IMR-90 (cell line): ENCODE measurements at regions not wholly inside any gene's neighbourhood (a gene's known extent, or its start where the extent isn't known, plus 50 kb on each side); places are given as distances from the start of the nearest gene placed in this dataset.

Source experiments
- ATAC-seq: fragments of 200-7000 bp; cut with Tn5 transposase; 2 replicates; pipeline ENCODE4 v1.9.1; 2020; ENCODE audit warnings: low read depth, mild to moderate bottlenecking, moderate library complexity
- BruUV-seq: library from RNA; stranded (reverse); fragments of 400-500 nt; replicated peaks from 2 replicates; lab custom pipeline; 2021; lab: Mats Ljungman, UMichigan
- CTCF ChIA-PET: fragments of 300-600 bp; formaldehyde crosslinking; extraction: SDS; loops from one replicate; lab custom pipeline; 2021; ENCODE audit warnings: antibody characterized with exemption; lab: Yijun Ruan, JAX
- POLR2A ChIA-PET: fragments of 300-600 bp; sonication (Branson Sonifier 250); formaldehyde crosslinking; loops from one replicate; lab custom pipeline; 2022; ENCODE audit warnings: antibody characterized with exemption; ENCODE audit not compliant: unreplicated experiment; lab: Charles Lee
- DNase-seq: peaks from one replicate; pipeline ENCODE4 v3.0.0; 2013
- H2AFZ ChIP-seq: replicated peaks from 2 replicates; pipeline ENCODE3; 2013; ENCODE audit warnings: low read length, mild to moderate bottlenecking; ENCODE audit not compliant: poor library complexity
- H2AK5ac ChIP-seq: 2 replicates; pipeline ENCODE4 v1.6.1; 2013; ENCODE audit warnings: low read depth, low read length, inconsistent platforms
- H2AK9ac ChIP-seq: replicated peaks from 2 replicates; pipeline ENCODE3; 2013; ENCODE audit warnings: mild to moderate bottlenecking, low read depth, low read length, moderate library complexity; ENCODE audit not compliant: poor library complexity
- H2BK120ac ChIP-seq: 2 replicates; pipeline ENCODE4 v1.6.1; 2013; ENCODE audit warnings: low read depth, low read length, inconsistent platforms
- H2BK15ac ChIP-seq: 3 replicates; pipeline ENCODE4 v1.6.1; 2013; ENCODE audit warnings: low read depth, low read length, inconsistent platforms
- H2BK20ac ChIP-seq: 2 replicates; pipeline ENCODE4 v1.6.1; 2013; ENCODE audit warnings: low read depth, mild to moderate bottlenecking, inconsistent platforms, low read length, moderate library complexity
- H2BK5ac ChIP-seq: 2 replicates; pipeline ENCODE4 v1.6.1; 2013; ENCODE audit warnings: mild to moderate bottlenecking, low read depth, low read length, inconsistent platforms; ENCODE audit not compliant: poor library complexity, severe bottlenecking
- H3K14ac ChIP-seq: replicated peaks from 2 replicates; pipeline ENCODE4 v1.6.1; 2013; ENCODE audit warnings: low read depth, low read length, inconsistent platforms
- H3K18ac ChIP-seq: 2 replicates; pipeline ENCODE4 v1.6.1; 2013; ENCODE audit warnings: low read depth, low read length, control low read depth
- H3K23ac ChIP-seq: 2 replicates; pipeline ENCODE4 v1.6.1; 2013; ENCODE audit warnings: low read depth, low read length, inconsistent platforms
- H3K27ac ChIP-seq: 2 replicates; pipeline ENCODE4 v1.5.1; 2013; ENCODE audit warnings: mild to moderate bottlenecking, control low read depth, low read length; ENCODE audit not compliant: insufficient read depth
- H3K27me3 ChIP-seq: 2 replicates; pipeline ENCODE4 v1.6.1; 2013; ENCODE audit warnings: low read length; ENCODE audit not compliant: control insufficient read depth, insufficient read depth
- H3K36me3 ChIP-seq: 2 replicates; pipeline ENCODE4 v1.6.1; 2013; ENCODE audit warnings: low read length, mixed read lengths; ENCODE audit not compliant: control insufficient read depth, insufficient read depth
- H3K4ac ChIP-seq: 2 replicates; pipeline ENCODE4 v1.6.1; 2013; ENCODE audit warnings: low read depth, low read length, inconsistent platforms
- H3K4me1 ChIP-seq: 2 replicates; pipeline ENCODE4 v1.6.1; 2013; ENCODE audit warnings: low read length, mixed read lengths; ENCODE audit not compliant: control insufficient read depth, insufficient read depth
- H3K4me2 ChIP-seq: 2 replicates; pipeline ENCODE4 v1.6.1; 2013; ENCODE audit warnings: low read depth, mild to moderate bottlenecking, control low read depth, low read length, moderate library complexity
- H3K4me3 ChIP-seq: 2 replicates; pipeline ENCODE4 v1.5.1; 2013; ENCODE audit warnings: low read depth, mild to moderate bottlenecking, control low read depth, low read length, moderate library complexity; ENCODE audit not compliant: insufficient read depth
- H3K56ac ChIP-seq: 2 replicates; pipeline ENCODE4 v1.6.1; 2013; ENCODE audit warnings: low read length, inconsistent platforms; ENCODE audit not compliant: insufficient read depth; ENCODE audit errors: extremely low read depth
- H3K79me1 ChIP-seq, 2 experiments: 2 replicates each; pipeline ENCODE4 v1.6.1; 2013; ENCODE audit warnings: low read length in 2 of 2, inconsistent platforms in 1 of 2, low read depth in 1 of 2
- H3K9ac ChIP-seq: 2 replicates; pipeline ENCODE4 v1.6.1; 2013; ENCODE audit warnings: low read depth, low read length, control low read depth
- H3K9me1 ChIP-seq: 2 replicates; pipeline ENCODE4 v1.6.1; 2013; ENCODE audit warnings: low read length, inconsistent platforms; ENCODE audit not compliant: insufficient read depth
- H3K9me3 ChIP-seq: 2 replicates; pipeline ENCODE4 v1.6.1; 2013; ENCODE audit warnings: low read length; ENCODE audit not compliant: control insufficient read depth, insufficient read depth
- H4K20me1 ChIP-seq: 2 replicates; pipeline ENCODE4 v1.6.1; 2013; ENCODE audit warnings: low read length, inconsistent platforms; ENCODE audit not compliant: insufficient read depth
- H4K5ac ChIP-seq: 2 replicates; pipeline ENCODE4 v1.6.1; 2013; ENCODE audit warnings: mild to moderate bottlenecking, low read depth, low read length, control low read depth
- H4K8ac ChIP-seq, 2 experiments: 2 replicates each; pipeline ENCODE4 v1.6.1; 2013; ENCODE audit warnings: low read depth in 2 of 2, low read length in 2 of 2, control low read depth in 1 of 2, inconsistent platforms in 1 of 2
- H4K91ac ChIP-seq: 2 replicates; pipeline ENCODE4 v1.6.1; 2013; ENCODE audit warnings: low read depth, low read length, inconsistent platforms; ENCODE audit not compliant: insufficient read depth
- CTCF ChIP-seq: conservative IDR thresholded peaks from 2 replicates; pipeline ENCODE4 v1.5.1; 2012; ENCODE audit warnings: mild to moderate bottlenecking, low read depth, low read length, improper control_type of control experiment
- SMC3 ChIP-seq: fragments of 150-350 bp; IDR thresholded peaks from 2 replicates; pipeline ENCODE4 v1.6.1; 2016; ENCODE audit warnings: low read depth, mild to moderate bottlenecking, antibody characterized with exemption, low read length, moderate library complexity
- USF2 ChIP-seq: fragments of 150-350 bp; IDR thresholded peaks from 2 replicates; pipeline ENCODE4 v1.6.1; 2017; ENCODE audit warnings: mild to moderate bottlenecking, antibody characterized with exemption, low read length, low read depth
- WGBS, 2 experiments: methylation state at CpG; one replicate each; pipeline versions ENCODE4 v1.1.5 to v1.1.7; 2013; ENCODE audit warnings: missing lambda C conversion rate in 2 of 2; ENCODE audit not compliant: insufficient read length in 1 of 2; ENCODE audit errors: extremely low coverage in 2 of 2; 5-methylcytosine and 5-hydroxymethylcytosine counted together
- dilution Hi-C: fragments of 300-500 bp; cut with HindIII; formaldehyde crosslinking; loops from one replicate; pipeline ENCODE4 v1.14.3; 2018; ENCODE audit warnings: low sequenced_read_pairs; ENCODE audit not compliant: unreplicated experiment
- in situ Hi-C: fragments of 300-500 bp; cut with MboI; formaldehyde crosslinking; loops from 3 replicates; pipeline ENCODE4 v1.14.3; 2019; ENCODE audit warnings: low sequenced_read_pairs, inconsistent platforms, mixed read lengths
- intact Hi-C: fragments of 100-400 bp; cut with micrococcal nuclease; formaldehyde crosslinking; loops from 2 replicates; pipeline ENCODE4 v1.10.0; 2022

GRCh38 chr13:58238972-58239773 lies 607.6 kb downstream of the PCDH17 start:
- ATAC-seq (no peak), DNase-seq (no peak)
- Histone ChIP-seq H3K4me3 (no peak overlapping the region), H3K9ac (no peak overlapping the region), H2AK9ac (no peak overlapping the region), H2AFZ (no peak overlapping the region), H4K5ac (no peak overlapping the region), H3K79me1 (no peaks in the 10 kb centered on the region), H2BK15ac (no peak overlapping the region), H3K4ac (no peak overlapping the region), H3K9me3 (peaks cover 19% of the 10 kb centered on the region), H3K56ac (no peak overlapping the region), H3K9me1 (no peaks in the 10 kb centered on the region), H3K27ac (no peak overlapping the region), H2BK120ac (no peak overlapping the region), H3K23ac (no peak overlapping the region), H2BK5ac (no peak overlapping the region), H3K4me2 (no peak overlapping the region), H3K14ac (no peak overlapping the region), H3K18ac (no peak overlapping the region), H4K20me1 (no peaks in the 10 kb centered on the region), H4K8ac (no peak overlapping the region), H2AK5ac (no peak overlapping the region), H3K27me3 (no peaks in the 10 kb centered on the region), H3K36me3 (no peaks in the 10 kb centered on the region), H2BK20ac (no peak overlapping the region), H4K91ac (no peak overlapping the region), H3K4me1 (no peaks in the 10 kb centered on the region)
- no peak for TF ChIP-seq USF2
- no peak for TF ChIP-seq CTCF
- TF ChIP-seq SMC3: no peak
- POLR2A ChIA-PET: no interaction called here
- WGBS, 2 experiments: 48% methylated on average over 2 of the region's 10 CpGs; no CpG with 5 or more reads in 1 of the 2 experiments
- dilution Hi-C loops (no loop called here), intact Hi-C loops (no loop called here), in situ Hi-C loops (no loop called here)
- no TSS peak for BruUV-seq
- CTCF ChIA-PET: no interaction called here
